GM12878 (cell line): ENCODE measurements at regions not wholly inside any gene's neighbourhood (a gene's known extent, or its start where the extent isn't known, plus 50 kb on each side); places are given as distances from the start of the nearest gene placed in this dataset.

Source experiments
- ATAC-seq: fragments of 200-7000 bp; cut with Tn5 transposase; 3 replicates; pipeline ENCODE4 v1.9.1; 2020; ENCODE audit warnings: mild to moderate bottlenecking, moderate library complexity
- BruUV-seq: library from RNA; stranded (reverse); fragments of 400-500 nt; replicated peaks from 2 replicates; lab custom pipeline; 2021; lab: Mats Ljungman, UMichigan
- CTCF ChIA-PET: fragments of 300-600 bp; sonication (Branson Sonifier 250); formaldehyde crosslinking; extraction: SDS; loops from one replicate; lab custom pipeline; 2021; ENCODE audit warnings: inconsistent platforms; lab: Yijun Ruan, JAX
- POLR2A ChIA-PET: fragments of 350-600 bp; formaldehyde crosslinking; extraction: SDS; loops from one replicate; lab custom pipeline; 2021; ENCODE audit warnings: inconsistent platforms; lab: Charles Lee
- RAD21 ChIA-PET: fragments of 300-600 bp; sonication (Branson Sonifier 250); formaldehyde crosslinking; loops from one replicate; lab custom pipeline; 2023; ENCODE audit warnings: antibody characterized with exemption; ENCODE audit not compliant: unreplicated experiment; lab: Charles Lee
- SMC1A ChIA-PET: fragments of 300-600 bp; sonication (Branson Sonifier 250); formaldehyde crosslinking; loops from one replicate; lab custom pipeline; 2023; ENCODE audit not compliant: unreplicated experiment, uncharacterized antibody; lab: Charles Lee
- DNase-seq: peaks from one replicate; pipeline ENCODE4 v3.0.0-alpha.2; 2011; ENCODE audit warnings: low read depth, low spot score
- FAIRE-seq: peaks from 3 replicates; lab custom pipeline; 2011; peaks lifted over from hg19 to GRCh38; lab: Jason Lieb, UNC
- H2AFZ ChIP-seq: 2 replicates; pipeline ENCODE4 v1.6.0; 2011; ENCODE audit warnings: low read depth, low read length, control low read depth; ENCODE audit not compliant: control insufficient read depth
- H3K27ac ChIP-seq: 2 replicates; pipeline ENCODE4 v1.5.1; 2011; ENCODE audit warnings: control low read depth; ENCODE audit not compliant: control insufficient read depth, insufficient read depth
- H3K27me3 ChIP-seq, 2 experiments: replicated peaks in 1 of 2; 2 replicates each; pipeline versions ENCODE4 v1.6.0 to v1.6.1; 2011; ENCODE audit warnings: low read length in 1 of 2; ENCODE audit not compliant: control insufficient read depth in 2 of 2, insufficient read depth in 2 of 2
- H3K36me3 ChIP-seq, 2 experiments: 2 replicates each; pipeline ENCODE4 v1.5.1; 2011; ENCODE audit warnings: low read length in 1 of 2; ENCODE audit not compliant: control insufficient read depth in 2 of 2, insufficient read depth in 2 of 2
- H3K4me1 ChIP-seq: 2 replicates; pipeline ENCODE4 v1.6.1; 2011; ENCODE audit warnings: mild to moderate bottlenecking, low read length, moderate library complexity, mixed read lengths; ENCODE audit not compliant: control insufficient read depth, insufficient read depth
- H3K4me2 ChIP-seq: 2 replicates; pipeline ENCODE4 v1.6.0; 2011; ENCODE audit warnings: control low read depth; ENCODE audit not compliant: control insufficient read depth, insufficient read depth
- H3K4me3 ChIP-seq: fragments of 200-600 bp; sonication (generic); 2 replicates; pipeline ENCODE4 v1.5.1; 2016
- H3K79me2 ChIP-seq: 2 replicates; pipeline ENCODE4 v1.6.0; 2011; ENCODE audit warnings: low read length; ENCODE audit not compliant: control insufficient read depth, insufficient read depth
- H3K9ac ChIP-seq: 2 replicates; pipeline ENCODE4 v1.8.0; 2011; ENCODE audit warnings: low read length, control low read depth, mixed read lengths; ENCODE audit not compliant: control insufficient read depth, insufficient read depth
- H3K9me3 ChIP-seq: replicated peaks from 3 replicates; pipeline ENCODE4 v1.5.1; 2011; ENCODE audit warnings: mild to moderate bottlenecking, low read length; ENCODE audit not compliant: control insufficient read depth, insufficient read depth
- H4K20me1 ChIP-seq: 2 replicates; pipeline ENCODE4 v1.6.0; 2011; ENCODE audit not compliant: control insufficient read depth, insufficient read depth
- ATF7 ChIP-seq: fragments of 450-650 bp; IDR thresholded peaks from 2 replicates; pipeline ENCODE4 v1.6.1; 2016; ENCODE audit warnings: low read depth, mild to moderate bottlenecking
- BACH1 ChIP-seq: fragments of 450-650 bp; IDR thresholded peaks from 2 replicates; pipeline ENCODE4 v1.6.1; 2017; ENCODE audit warnings: mild to moderate bottlenecking, borderline replicate concordance
- BMI1 ChIP-seq: fragments of 450-650 bp; IDR thresholded peaks from 2 replicates; pipeline ENCODE4 v1.6.1; 2016; ENCODE audit warnings: mild to moderate bottlenecking, moderate library complexity, borderline replicate concordance
- BRCA1 ChIP-seq: IDR thresholded peaks from 2 replicates; pipeline ENCODE4 v1.6.1; 2011; ENCODE audit warnings: low read depth, low read length, improper control_type of control experiment
- EP300 ChIP-seq, 2 experiments: fragments of 150-350 bp in 1 of 2; IDR thresholded peaks; 2 replicates each; pipeline ENCODE4 v1.6.1; 2011 to 2012; ENCODE audit warnings: low read depth in 2 of 2, low read length in 2 of 2, borderline replicate concordance in 1 of 2, improper control_type of control experiment in 1 of 2, inconsistent platforms in 1 of 2; ENCODE audit not compliant: control insufficient read depth in 1 of 2
- GATAD2B ChIP-seq: fragments of 450-650 bp; conservative IDR thresholded peaks from 2 replicates; pipeline ENCODE4 v1.6.1; 2017; ENCODE audit warnings: low read depth, mild to moderate bottlenecking, moderate library complexity
- HDAC2 ChIP-seq: fragments of 200-600 bp; sonication (generic); IDR thresholded peaks from 2 replicates; pipeline ENCODE4 v1.6.1; 2017
- HDGF ChIP-seq: fragments of 450-650 bp; IDR thresholded peaks from 2 replicates; pipeline ENCODE4 v1.6.1; 2016; ENCODE audit warnings: antibody characterized with exemption
- KAT2A ChIP-seq: conservative IDR thresholded peaks from 2 replicates; pipeline ENCODE4 v1.6.1; 2011; ENCODE audit warnings: low read depth, low read length; ENCODE audit not compliant: control insufficient read depth
- LARP7 ChIP-seq: fragments of 450-650 bp; IDR thresholded peaks from 2 replicates; pipeline ENCODE4 v1.6.1; 2017; ENCODE audit warnings: mild to moderate bottlenecking
- MTA3 ChIP-seq: IDR thresholded peaks from 2 replicates; pipeline ENCODE4 v1.6.1; 2012; ENCODE audit warnings: low read length, inconsistent platforms, borderline replicate concordance
- MYB ChIP-seq: fragments of 150-350 bp; IDR thresholded peaks from 2 replicates; pipeline ENCODE4 v1.6.1; 2014; ENCODE audit warnings: mild to moderate bottlenecking, low read depth, low read length, borderline replicate concordance
- SP1 ChIP-seq: IDR thresholded peaks from one replicate; pipeline ENCODE4 v1.6.1; 2011; ENCODE audit warnings: low read depth, low read length
- SUPT20H ChIP-seq: IDR thresholded peaks from 2 replicates; pipeline ENCODE4 v1.6.1; 2011; ENCODE audit warnings: low read depth, mild to moderate bottlenecking, low read length, moderate library complexity, borderline replicate concordance; ENCODE audit not compliant: control insufficient read depth
- ZBED1 ChIP-seq: IDR thresholded peaks from 2 replicates; pipeline ENCODE4 v1.6.1; 2016; ENCODE audit warnings: borderline replicate concordance
- ZBTB4 ChIP-seq: fragments of 450-650 bp; formaldehyde crosslinking; IDR thresholded peaks from 2 replicates; pipeline ENCODE4 v1.4.0; 2022; ENCODE audit warnings: mild to moderate bottlenecking, moderate library complexity
- WGBS: methylation state at CpG from one replicate; pipeline ENCODE4 v1.1.6; 2016; ENCODE audit warnings: low lambda C conversion rate; ENCODE audit not compliant: insufficient replicate concordance, insufficient coverage; ENCODE audit errors: missing lambda C conversion rate; 5-methylcytosine and 5-hydroxymethylcytosine counted together
- in situ Hi-C: fragments of 300-500 bp; cut with MboI; formaldehyde crosslinking; loops from 9 replicates; pipeline ENCODE4 v1.14.3; 2018; ENCODE audit warnings: mixed read lengths
- intact Hi-C: fragments of 100-400 bp; cut with micrococcal nuclease; formaldehyde crosslinking; loops from one replicate; pipeline ENCODE4 v1.14.2; 2022; ENCODE audit not compliant: unreplicated experiment
- TF ChIP-seq, protein P1 (sequence below): fragments of 450-650 bp; IDR thresholded peaks from 2 replicates; pipeline ENCODE4 v1.6.1; 2017; ENCODE audit warnings: antibody characterized with exemption, mild to moderate bottlenecking, moderate library complexity
- TF ChIP-seq, protein P2 (sequence below): IDR thresholded peaks from 2 replicates; pipeline ENCODE4 v1.6.1; 2012; ENCODE audit warnings: low read depth, low read length, improper control_type of control experiment

GRCh38 chr6:94417363-94417762, 998.0 kb upstream of the EPHA7 start:
- DNase-seq = no peak
- no peak for FAIRE-seq
- ChIA-PET RAD21 (no interaction called here), SMC1A (no interaction called here), POLR2A (no interaction called here), CTCF (no interaction called here)
- no peaks in the 10 kb centered on the region for H3K36me3 ChIP-seq
- no TSS peak for BruUV-seq
- no peak for ATAC-seq
- no peak overlapping the region for H3K4me2 ChIP-seq
- intact Hi-C loops = no loop called here
- no peaks in the 10 kb centered on the region for H3K9me3 ChIP-seq
- no peak overlapping the region for H3K4me3 ChIP-seq
- no peaks in the 10 kb centered on the region for H3K27me3 ChIP-seq
- no peak overlapping the region for H2AFZ ChIP-seq
- in situ Hi-C loops = no loop called here
- 0% methylated on average over 1 of the region's 1 CpG for WGBS
- no peak for TF ChIP-seq HDAC2
- no peak for TF ChIP-seq KAT2A
- TF ChIP-seq LARP7 = no peak
- TF ChIP-seq BMI1 = no peak
- TF ChIP-seq, protein P1, sequence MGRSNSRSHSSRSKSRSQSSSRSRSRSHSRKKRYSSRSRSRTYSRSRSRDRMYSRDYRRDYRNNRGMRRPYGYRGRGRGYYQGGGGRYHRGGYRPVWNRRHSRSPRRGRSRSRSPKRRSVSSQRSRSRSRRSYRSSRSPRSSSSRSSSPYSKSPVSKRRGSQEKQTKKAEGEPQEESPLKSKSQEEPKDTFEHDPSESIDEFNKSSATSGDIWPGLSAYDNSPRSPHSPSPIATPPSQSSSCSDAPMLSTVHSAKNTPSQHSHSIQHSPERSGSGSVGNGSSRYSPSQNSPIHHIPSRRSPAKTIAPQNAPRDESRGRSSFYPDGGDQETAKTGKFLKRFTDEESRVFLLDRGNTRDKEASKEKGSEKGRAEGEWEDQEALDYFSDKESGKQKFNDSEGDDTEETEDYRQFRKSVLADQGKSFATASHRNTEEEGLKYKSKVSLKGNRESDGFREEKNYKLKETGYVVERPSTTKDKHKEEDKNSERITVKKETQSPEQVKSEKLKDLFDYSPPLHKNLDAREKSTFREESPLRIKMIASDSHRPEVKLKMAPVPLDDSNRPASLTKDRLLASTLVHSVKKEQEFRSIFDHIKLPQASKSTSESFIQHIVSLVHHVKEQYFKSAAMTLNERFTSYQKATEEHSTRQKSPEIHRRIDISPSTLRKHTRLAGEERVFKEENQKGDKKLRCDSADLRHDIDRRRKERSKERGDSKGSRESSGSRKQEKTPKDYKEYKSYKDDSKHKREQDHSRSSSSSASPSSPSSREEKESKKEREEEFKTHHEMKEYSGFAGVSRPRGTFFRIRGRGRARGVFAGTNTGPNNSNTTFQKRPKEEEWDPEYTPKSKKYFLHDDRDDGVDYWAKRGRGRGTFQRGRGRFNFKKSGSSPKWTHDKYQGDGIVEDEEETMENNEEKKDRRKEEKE = no peak
- TF ChIP-seq SP1 = no peak
- TF ChIP-seq, protein P2, sequence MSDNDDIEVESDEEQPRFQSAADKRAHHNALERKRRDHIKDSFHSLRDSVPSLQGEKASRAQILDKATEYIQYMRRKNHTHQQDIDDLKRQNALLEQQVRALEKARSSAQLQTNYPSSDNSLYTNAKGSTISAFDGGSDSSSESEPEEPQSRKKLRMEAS = no peak
- no peak for TF ChIP-seq MTA3
- no peak for TF ChIP-seq BRCA1
- no peak for TF ChIP-seq SUPT20H
- TF ChIP-seq GATAD2B = no peak
- TF ChIP-seq ZBTB4 (CRISPR knock-in tag) = no peak
- no peak for TF ChIP-seq EP300 (IDR thresholded peaks at IDR 0.05; ENCODE audit: borderline replicate concordance in 1 of 2, control insufficient read depth in 1 of 2, low read depth in 2 of 2, low read length in 2 of 2)
- no peak for TF ChIP-seq BACH1
- TF ChIP-seq ZBED1 = no peak
- TF ChIP-seq MYB = no peak
- no peak for TF ChIP-seq HDGF
- no peak for TF ChIP-seq ATF7
- H3K79me2 ChIP-seq = no peaks in the 10 kb centered on the region
- H4K20me1 ChIP-seq = no peaks in the 10 kb centered on the region
- no peak overlapping the region for H3K27ac ChIP-seq
- no peaks in the 10 kb centered on the region for H3K4me1 ChIP-seq
- no peak overlapping the region for H3K9ac ChIP-seq
